ENCODE measurements at regions not wholly inside any gene's neighbourhood (a gene's known extent, or its start where the extent isn't known, plus 50 kb on each side); places are given as distances from the start of the nearest gene placed in this dataset.

- no peak for DNase-seq
Observed at GRCh38 chr20:50242548-50242862, 51.9 kb downstream of the CEBPB start.

DNA sequence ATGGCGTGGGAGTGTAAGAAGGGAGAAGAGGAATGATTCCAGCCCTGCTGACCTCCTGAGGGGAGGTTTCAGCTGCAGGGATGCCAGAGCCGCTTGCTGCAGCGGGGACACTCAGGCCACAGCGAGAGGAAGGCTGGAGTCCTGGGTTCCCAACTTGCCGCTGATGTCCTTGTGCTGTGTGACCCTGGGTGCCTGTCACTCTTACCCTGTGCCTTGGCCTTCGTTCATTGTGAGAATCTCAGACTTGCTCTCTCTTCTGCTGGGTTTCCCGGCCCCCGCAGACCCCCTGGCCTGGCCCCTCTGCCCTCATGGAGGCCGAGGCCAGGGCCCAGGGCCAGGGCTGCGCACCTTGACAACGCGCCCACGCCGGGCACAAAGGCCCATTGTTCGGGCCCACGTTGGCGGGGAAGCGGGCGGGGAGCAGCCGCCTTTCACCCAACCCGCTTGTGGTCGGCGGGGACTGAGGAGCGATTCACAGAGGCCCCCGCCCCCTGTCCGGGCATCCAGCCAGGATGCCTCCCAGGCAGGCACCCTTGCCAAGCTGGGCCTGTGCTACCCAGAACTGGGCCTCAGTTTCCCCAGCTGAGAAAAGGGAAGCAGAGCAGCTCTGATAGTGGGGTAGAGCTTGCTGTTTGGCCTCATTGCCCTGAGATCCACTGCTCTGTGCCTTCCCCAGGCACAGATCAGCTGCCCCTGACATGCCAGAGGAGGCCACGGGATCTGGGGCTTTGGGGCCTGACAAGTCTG is 52.4 kb downstream of the CEBPB start:
- DNase-seq, result no peak

GRCh38 chr20:50243610-50244351 is 53.2 kb downstream of the CEBPB start:
- DNase-seq, result no peak

GRCh38 chr20:50244352-50245149 is 53.9 kb downstream of the CEBPB start:
- no peak for DNase-seq

DNA sequence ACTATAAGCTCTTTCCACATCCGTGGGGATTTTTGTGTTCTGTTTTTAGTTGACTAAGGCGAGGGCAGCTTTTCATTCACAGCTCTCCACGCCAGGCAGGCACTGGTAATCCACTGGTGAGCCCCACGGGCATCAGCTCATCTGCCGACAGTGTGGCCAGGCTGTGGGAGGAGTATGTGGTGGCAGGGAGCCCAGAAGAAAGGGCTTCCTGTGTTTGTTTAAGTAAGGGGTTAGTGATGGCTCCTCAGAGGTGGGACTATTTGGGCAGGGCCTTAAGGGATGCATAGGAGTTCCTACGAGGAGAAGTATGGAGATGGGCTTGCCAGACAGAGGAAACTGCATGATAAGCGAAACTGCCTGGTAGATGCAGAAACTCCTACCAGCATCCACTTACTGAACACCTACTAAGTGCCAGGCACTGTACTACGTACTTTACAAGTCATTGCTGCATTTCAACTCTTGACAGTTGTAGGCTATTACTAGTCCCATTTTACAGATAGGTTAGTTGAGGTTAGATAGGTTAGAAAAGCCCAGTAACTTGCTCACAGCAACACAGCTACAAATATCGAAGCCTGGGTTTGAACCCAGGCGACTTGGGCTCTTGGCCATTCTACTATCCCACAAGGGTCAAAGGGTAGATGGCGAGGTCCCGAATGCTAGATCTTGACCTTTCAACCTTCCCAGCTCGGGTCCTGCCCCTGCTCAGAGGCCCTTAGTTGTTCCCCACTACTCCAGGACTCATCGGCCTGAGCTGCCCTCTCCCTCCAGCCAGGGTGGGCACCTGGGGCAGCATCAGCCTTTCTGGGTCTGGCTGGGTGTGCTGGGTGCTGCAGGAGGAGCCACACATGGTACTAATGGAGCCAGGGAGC is 55.1 kb downstream of the CEBPB start:
- DNase-seq, result no peak

DNA sequence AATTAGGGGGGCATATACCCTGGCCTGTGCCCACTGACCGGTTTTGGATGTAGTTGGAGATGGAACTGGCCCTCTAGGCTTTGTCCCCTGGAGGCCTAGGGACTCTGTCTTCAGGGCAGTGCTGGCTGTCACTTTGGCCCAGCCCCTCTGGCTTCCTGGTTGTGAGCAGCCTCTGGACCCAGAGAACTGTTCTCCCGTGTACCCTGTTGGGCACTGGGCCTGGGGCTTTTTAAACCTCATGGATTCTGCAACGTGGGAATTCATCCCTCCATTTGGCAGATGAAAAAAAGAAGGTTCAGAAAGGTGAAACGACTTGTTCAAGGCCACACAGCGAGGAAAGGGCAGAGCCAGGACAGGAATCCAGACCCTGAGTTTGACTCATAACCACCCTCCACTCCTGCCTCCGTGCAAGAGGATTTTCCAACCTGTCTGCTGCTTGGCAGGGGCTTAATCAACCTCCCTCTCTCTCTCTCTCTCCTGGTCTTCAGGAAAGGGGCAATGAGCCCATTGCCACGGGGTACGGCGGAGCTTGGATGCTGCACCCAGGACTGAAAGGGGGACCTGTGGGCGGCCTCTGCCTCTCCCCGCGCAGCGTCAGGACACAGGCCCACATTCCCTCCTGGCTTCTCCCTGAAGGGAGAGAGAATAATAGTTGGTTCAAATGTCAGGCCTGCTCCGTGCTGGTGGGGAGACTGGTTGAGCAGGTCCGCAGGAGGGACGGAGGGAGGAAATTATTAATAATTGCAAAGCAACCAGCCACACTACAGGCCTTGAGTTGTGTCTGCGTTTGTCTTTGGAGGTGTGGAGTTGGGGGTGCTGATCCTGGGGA is 56.0 kb downstream of the CEBPB start:
- no peak for DNase-seq

- no peak for DNase-seq
Observed at GRCh38 chr20:50247196-50248094, 56.8 kb downstream of the CEBPB start.

- DNase-seq, result no peak
Observed at GRCh38 chr20:50248104-50248641, 57.5 kb downstream of the CEBPB start.

- DNase-seq, result no peak
Observed at GRCh38 chr20:50249447-50250388, 59.1 kb downstream of the CEBPB start.

DNA sequence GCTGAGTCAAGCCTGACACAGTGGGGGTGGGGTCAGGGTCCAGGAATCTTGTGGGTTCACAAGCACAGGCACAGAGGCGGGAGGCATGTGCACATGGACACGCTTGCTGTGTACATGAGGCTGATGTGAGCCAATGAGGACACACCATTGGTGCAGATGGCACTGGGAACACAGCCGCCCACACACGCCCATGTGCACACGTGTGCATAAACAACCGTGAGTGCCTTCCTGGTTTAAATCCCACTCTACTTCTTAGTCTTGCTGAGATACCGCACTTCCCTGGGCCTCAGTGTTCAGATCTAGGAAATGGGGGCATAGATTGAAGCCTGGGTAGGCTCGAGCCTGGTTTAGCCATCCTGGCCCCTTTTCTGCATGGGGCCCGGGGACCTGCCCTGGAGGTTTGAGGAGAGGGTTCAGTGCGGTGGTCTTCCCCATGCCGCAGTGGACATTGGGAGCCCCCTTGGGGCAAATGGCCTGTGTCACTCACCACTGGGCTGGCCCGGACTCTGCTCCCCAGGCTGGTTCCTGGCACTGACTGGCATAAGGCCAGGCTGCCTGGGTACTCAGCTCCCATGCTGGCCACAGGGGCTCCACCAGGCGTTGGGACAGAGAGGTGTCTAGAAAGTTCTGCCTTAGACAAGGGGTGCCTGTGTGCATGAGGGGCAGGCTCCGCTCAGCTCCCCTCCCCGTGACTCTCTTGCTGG is 60.2 kb downstream of the CEBPB start:
- no peak for DNase-seq

- no peak for DNase-seq
Observed at GRCh38 chr20:50251383-50251748, 60.7 kb downstream of the CEBPB start.

- no peak for DNase-seq
Observed at GRCh38 chr20:50251992-50252511, 61.4 kb downstream of the CEBPB start.

DNA sequence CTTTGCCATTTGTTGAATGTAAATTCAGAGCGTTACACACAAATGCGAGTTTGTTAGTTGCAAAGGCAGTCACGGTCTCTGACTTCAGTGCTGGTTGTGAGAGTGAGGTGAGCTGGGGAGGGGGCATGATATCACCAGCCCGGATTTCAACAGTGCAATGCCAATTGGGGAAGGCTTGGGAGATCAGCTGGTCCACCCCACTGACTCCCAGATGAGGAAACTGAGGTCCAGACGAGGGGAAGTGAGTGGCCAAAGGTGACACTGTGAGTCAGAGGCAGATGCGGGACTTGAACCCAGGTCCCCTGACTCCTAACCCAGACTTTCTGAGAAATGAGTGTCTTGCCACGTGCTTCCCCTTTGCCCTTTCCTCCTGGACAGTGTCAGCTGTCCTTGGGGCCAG is 62.1 kb downstream of the CEBPB start:
- no peak for DNase-seq

- DNase-seq, result no peak
Observed at GRCh38 chr20:50253101-50253500, 62.5 kb downstream of the CEBPB start.

DNA sequence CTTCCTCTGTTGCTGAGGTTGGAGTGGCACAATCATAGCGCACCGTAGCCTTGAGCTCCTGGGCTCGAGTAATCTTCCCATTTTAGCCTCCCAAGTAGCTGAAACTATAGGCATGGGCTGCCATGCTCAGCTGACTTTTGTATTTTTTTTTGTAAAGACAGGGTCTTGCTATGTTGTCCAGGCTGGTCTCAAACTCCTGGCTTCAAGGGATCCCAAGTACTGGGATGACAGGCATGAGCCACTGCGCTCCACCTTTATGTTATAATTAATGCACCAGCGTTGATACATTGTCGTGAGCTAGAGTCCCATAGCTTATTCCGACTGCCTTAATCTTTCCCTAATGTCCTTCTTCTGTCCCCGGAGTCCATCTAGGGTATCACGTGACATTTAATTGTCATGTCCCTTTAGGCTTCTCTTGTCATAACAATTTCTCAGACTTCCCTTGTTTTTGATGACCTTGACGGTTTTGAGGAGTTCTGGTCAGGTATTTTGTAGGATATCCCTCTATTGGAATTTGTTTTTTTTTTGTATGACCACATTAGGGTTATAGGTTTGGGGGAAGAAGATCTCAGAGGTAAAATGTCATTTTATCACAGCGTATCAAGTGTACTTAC is 63.9 kb downstream of the CEBPB start:
- no peak for DNase-seq

DNA sequence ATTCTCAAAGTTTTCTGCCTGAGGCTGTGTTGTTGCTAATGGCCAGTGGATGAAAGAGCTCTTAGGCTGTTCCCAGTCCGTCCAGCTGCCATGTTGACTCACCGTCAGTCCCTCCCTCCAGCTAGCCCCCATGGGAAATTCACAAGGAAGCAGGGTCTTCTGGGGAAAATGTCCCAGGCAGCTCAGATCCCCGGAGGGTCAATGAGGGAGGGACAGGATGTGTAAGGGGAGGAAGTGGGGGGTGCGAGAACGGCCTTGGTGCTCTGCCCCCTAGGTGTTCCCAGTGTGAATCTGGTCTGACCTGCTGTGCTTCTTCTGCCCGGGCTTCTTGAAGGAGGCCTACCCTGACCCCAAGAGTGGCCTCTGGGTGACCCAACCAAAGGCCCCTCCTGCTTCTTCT is 65.9 kb downstream of the CEBPB start:
- no peak for DNase-seq

- no peak for DNase-seq
Observed at GRCh38 chr20:50257860-50258259, 67.2 kb downstream of the CEBPB start.
